IPS DF 6.9 (cell line): ENCODE measurements at regions not wholly inside any gene's neighbourhood (a gene's known extent, or its start where the extent isn't known, plus 50 kb on each side); places are given as distances from the start of the nearest gene placed in this dataset.
A peak's percentile ranks its signal among the peaks of the same experiment; 100 is the strongest.

Source experiments
- DNase-seq: peaks from one replicate; pipeline ENCODE4 v3.0.0-alpha.2; 2013; ENCODE audit warnings: low read depth, low spot score
- H3K27ac ChIP-seq: one replicate; pipeline ENCODE4 v1.5.1; 2013; ENCODE audit warnings: low read length, control low read depth
- H3K27me3 ChIP-seq: 2 replicates; pipeline ENCODE4 v1.6.1; 2013; ENCODE audit warnings: mild to moderate bottlenecking, low read length; ENCODE audit not compliant: control insufficient read depth, insufficient read depth
- H3K36me3 ChIP-seq: 2 replicates; pipeline ENCODE4 v1.6.1; 2013; ENCODE audit warnings: low read length; ENCODE audit not compliant: control insufficient read depth, insufficient read depth
- H3K4me1 ChIP-seq: 2 replicates; pipeline ENCODE4 v1.6.1; 2013; ENCODE audit warnings: low read length; ENCODE audit not compliant: control insufficient read depth, insufficient read depth
- H3K4me3 ChIP-seq: 2 replicates; pipeline ENCODE4 v1.5.1; 2013; ENCODE audit warnings: mild to moderate bottlenecking, low read length
- H3K9me3 ChIP-seq: 2 replicates; pipeline ENCODE4 v1.6.1; 2013; ENCODE audit warnings: low read length, inconsistent platforms; ENCODE audit not compliant: control insufficient read depth, insufficient read depth
- WGBS: extraction: QIAGEN DNeasy Blood & Tissue Kit; methylation state at CpG from one replicate; pipeline ENCODE4 v1.1.7; 2013; ENCODE audit warnings: mixed read lengths, missing lambda C conversion rate; ENCODE audit not compliant: insufficient read length, insufficient coverage; 5-methylcytosine and 5-hydroxymethylcytosine counted together

DNA sequence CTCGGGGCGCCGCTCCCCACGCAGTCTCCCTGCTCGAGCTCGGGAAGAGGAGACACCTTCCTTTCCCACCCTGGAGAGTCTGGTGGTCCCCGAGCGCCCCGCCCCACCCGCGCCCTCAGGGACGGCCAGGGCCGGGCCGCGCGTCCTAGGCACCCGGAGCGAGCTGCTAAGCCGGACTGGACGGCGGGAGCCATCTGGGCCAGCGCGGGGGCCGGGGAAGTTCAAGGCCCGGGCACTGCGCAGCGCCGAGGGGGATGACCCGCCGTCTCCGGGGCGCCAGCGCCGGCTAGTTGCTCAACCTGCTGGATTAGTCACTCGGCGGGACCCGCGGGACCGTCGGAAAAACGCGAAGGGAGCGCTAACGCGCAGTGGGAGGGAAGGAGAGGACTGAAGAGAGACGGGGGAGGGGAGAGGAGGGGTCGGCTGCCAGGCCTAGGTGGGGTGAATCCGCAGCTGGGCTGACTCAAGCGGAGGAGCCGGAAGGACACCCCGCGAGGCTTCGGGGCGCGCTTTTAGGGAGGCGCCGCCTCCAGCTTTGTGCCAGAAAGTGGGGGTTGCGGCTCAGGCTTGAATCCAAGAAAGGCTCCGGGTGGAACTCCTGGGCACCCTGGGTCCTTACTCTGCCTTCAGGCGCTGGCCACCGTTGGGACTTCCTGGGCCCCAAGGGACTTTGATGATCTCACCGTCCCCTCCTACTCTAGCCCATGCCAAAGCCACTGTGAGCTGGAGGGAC lies 75.7 kb upstream of the FOXP4 start:
- no peak for DNase-seq
- Histone ChIP-seq H3K4me3 (peak overlapping the region; percentile 30; the same call in 1 of the 2 replicates), H3K27me3 (peaks cover 23% of the 10 kb centered on the region)

DNA sequence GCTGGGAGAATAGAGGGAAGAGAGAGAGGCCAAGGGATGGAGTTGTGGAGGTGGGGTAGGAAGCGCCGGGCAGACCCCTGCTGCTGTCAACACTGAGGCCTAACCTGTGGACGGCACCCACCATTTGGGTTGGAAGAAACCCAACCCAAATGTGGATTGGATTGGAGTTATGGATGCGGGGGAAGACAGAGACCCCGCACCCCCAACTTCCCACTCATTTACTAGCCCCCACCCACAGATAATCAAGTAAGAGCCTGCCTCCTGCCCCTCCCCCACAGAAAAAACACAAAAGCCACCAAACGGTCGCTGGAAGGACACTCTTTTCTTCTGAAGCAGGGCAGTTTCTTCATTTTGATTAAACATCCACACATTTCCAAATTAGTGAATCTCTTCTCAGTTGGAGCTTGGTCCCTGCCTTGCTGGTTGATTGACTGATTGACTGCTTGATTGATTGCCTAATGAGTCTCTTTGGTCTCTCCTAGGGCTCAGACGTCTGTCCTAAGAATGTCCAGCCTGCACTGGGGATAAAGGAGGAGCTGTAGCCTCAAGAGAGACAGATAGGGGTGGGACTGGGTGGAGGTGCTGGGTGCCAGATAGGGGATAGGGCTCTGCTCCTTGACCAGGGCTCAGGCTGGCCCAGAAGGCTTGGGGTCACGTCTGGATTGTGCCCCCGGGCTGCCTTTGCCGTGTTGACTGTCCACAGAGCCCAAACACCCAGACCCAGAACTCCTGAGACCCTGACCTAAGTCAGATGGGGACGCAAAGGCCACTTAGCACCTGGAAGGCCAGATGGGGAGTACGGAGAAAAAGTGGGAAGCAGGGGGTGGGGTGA lies 74.9 kb upstream of the FOXP4 start:
- Histone ChIP-seq H3K27me3 (peaks cover 26% of the 10 kb centered on the region), H3K27ac (no peak overlapping the region), H3K4me3 (no peak overlapping the region), H3K4me1 (peaks cover 11% of the 10 kb centered on the region), H3K9me3 (no peaks in the 10 kb centered on the region), H3K36me3 (no peaks in the 10 kb centered on the region)
- WGBS: no CpG with 5 or more reads among the region's 13 CpGs
- DNase-seq: no peak

More for the DNA sequence above, 75.7 kb upstream of the FOXP4 start:
- Histone ChIP-seq H3K4me1 (peaks cover 11% of the 10 kb centered on the region), H3K36me3 (no peaks in the 10 kb centered on the region), H3K27ac (no peak overlapping the region), H3K9me3 (no peaks in the 10 kb centered on the region)
- no CpG with 5 or more reads among the region's 62 CpGs for WGBS

DNA sequence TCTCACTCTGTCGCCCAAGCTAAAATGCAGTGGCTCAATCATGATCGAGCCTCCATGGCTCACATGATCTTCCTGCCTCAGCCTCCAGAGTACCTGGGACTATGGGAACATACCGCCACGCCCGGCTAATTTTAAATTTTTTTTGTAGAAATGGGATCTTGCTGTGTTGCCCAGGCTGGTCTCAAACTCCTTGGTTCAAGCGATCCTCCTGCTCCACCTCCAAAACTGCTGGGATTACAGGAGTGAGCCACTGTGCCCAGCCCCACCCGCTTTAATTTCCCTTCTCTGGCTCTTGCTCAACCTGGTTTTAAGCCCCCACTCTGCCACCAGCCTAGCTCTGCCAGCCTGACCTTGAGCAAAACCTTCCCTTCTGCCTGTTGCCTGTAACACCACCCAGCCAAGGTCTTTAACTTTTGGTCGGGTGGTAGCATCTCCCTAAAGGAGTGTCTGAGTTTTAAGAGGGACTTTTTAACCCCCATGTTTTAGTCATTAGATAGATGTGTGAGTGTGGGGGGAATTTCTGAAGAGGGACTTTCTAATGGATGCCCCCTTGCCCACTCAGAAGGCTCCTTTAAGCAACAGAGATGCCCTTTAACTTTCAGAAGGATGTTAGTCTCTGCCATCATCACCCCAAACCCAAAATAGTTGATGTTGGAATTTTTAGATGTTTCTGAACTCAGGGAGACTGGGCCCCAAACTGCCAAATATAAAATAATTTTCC lies 71.8 kb upstream of the FOXP4 start:
- Histone ChIP-seq H3K36me3 (no peaks in the 10 kb centered on the region), H3K4me1 (peaks cover 11% of the 10 kb centered on the region), H3K4me3 (no peak overlapping the region), H3K27me3 (peaks cover 24% of the 10 kb centered on the region), H3K9me3 (no peaks in the 10 kb centered on the region), H3K27ac (no peak overlapping the region)
- WGBS: no CpG with 5 or more reads among the region's 8 CpGs
- no peak for DNase-seq

DNA sequence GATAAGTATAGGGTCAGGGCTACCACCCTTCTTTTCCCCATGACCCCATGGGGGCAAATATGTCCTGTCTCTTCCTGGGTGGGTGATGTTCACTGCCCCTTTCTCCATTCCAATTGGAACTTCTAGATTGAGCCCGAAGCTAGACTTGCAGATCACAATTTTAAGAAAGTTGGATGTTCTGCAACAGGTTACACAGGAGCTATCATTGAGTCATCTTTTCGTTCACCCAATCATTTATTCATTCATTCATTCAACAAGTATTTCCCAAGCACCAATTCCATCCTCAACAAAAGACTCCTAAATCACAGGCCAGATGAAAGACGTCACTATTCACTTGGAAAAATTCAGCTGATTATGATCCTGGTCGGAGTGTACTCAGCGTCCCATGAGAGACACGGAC lies 71.0 kb upstream of the FOXP4 start:
- Histone ChIP-seq H3K9me3 (no peaks in the 10 kb centered on the region), H3K27me3 (peaks cover 19% of the 10 kb centered on the region), H3K36me3 (no peaks in the 10 kb centered on the region), H3K27ac (no peak overlapping the region), H3K4me1 (peaks cover 11% of the 10 kb centered on the region), H3K4me3 (no peak overlapping the region)
- no peak for DNase-seq
- no CpG with 5 or more reads among the region's 6 CpGs for WGBS

DNA sequence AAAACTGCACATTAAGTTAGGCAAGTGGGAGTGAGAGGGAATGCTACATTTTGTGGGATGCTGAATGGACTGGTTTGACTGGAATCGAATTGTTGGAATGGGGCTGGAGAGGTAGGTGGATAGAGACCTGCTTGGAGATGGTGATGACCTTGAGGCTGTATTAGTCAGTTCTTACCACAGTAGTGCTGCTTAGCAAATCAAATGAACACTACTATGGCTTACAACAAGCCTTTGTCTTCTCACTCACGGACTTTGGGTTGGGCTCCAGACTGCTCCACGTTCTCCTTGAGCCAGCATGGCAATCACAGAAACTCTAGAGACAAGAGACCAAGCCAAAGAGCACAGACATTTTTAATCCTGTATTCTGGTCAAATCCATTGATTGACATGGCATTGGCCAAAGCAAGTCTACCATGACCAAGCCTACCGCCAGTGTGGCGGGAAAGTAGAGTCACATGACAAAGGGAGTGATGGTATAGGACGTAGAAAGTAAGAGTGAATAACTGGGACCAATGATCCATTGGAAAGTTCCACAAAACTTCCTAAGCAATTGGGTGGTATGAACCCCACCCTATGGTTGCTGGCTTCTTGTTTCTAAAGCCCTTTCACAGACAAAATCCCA lies 70.3 kb upstream of the FOXP4 start:
- no peak for DNase-seq
- Histone ChIP-seq H3K27ac (no peak overlapping the region), H3K4me1 (peaks cover 11% of the 10 kb centered on the region), H3K9me3 (no peaks in the 10 kb centered on the region), H3K4me3 (no peak overlapping the region), H3K36me3 (no peaks in the 10 kb centered on the region), H3K27me3 (peaks cover 19% of the 10 kb centered on the region)
- WGBS: no CpG with 5 or more reads among the region's 6 CpGs

DNA sequence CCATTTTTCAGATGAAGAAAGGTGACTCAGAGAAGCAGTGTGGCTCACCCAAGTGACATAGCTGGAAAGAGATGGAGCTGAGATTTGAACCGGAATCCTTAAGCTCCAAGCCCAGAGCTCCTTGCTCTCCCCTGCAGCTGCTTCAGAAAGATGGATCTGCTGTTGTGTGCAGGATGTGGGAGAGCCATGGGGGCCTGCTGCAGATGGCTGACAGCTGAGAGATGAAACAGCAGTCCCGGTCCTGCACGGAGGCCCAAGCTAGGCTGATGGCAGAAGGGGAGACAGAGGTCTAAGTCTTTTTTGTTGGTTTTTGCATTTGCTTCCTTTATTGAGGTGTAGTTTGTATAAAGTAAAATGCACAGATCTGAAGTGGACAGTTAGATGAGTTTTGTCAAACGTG lies 69.8 kb upstream of the FOXP4 start:
- no peaks in the 10 kb centered on the region for H3K36me3 ChIP-seq
- H3K4me1 ChIP-seq: peaks cover 7% of the 10 kb centered on the region
- H3K4me3 ChIP-seq: no peak overlapping the region
- DNase-seq: no peak
- no CpG with 5 or more reads among the region's 4 CpGs for WGBS
- H3K9me3 ChIP-seq: no peaks in the 10 kb centered on the region
- peaks cover 13% of the 10 kb centered on the region for H3K27me3 ChIP-seq
- H3K27ac ChIP-seq: no peak overlapping the region

DNA sequence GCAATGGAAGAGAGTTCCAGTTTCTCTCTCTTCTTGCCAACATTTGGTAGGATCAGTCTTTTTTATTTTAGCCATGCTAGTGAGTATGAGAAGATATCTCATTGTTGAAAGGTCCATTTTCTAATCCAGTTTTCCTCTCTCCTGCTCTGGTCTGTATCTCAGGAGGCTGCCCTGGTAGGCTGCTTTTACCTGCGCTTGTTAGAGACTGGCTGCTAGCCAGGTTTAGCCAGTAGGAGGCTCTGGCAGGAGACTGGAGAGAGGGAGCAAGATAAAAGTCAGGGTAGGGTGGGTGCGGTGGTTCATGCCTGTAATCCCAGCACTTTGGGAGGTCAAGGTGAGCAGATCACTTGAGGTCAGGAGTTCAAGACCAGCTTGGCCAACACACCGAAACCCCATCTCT lies 68.6 kb upstream of the FOXP4 start:
- no CpG with 5 or more reads among the region's 3 CpGs for WGBS
- H3K36me3 ChIP-seq: no peaks in the 10 kb centered on the region

DNA sequence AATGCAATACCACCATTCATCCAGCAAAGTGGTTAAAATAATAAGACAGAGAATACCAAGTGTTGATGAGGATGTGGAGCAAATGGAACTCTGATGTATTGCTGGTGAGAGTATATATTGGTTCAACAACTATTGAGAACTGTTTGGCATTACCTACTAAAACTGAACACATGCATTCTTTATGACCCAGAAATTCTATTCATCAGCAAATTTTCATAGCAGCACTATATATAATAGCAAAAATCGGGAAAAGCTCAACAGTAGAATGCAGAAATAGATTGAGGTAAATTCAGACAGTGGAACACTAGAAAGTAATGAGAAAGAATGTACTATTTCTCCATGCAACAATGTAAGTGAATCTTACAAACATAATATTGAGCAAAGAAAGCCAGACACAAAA lies 62.2 kb upstream of the FOXP4 start:
- no peak for DNase-seq
- no peaks in the 10 kb centered on the region for H3K27me3 ChIP-seq
- H3K9me3 ChIP-seq: no peaks in the 10 kb centered on the region
- no peak overlapping the region for H3K27ac ChIP-seq
- H3K4me3 ChIP-seq: no peak overlapping the region
- WGBS: no CpG with 5 or more reads among the region's 1 CpG
- H3K36me3 ChIP-seq: no peaks in the 10 kb centered on the region
- H3K4me1 ChIP-seq: peaks cover 5% of the 10 kb centered on the region

More for the DNA sequence above, 68.6 kb upstream of the FOXP4 start:
- Histone ChIP-seq H3K27ac (no peak overlapping the region), H3K9me3 (no peaks in the 10 kb centered on the region), H3K4me3 (no peak overlapping the region), H3K27me3 (peaks cover 5% of the 10 kb centered on the region), H3K4me1 (peaks cover 4% of the 10 kb centered on the region; the same call in 1 of the 2 replicates)
- DNase-seq: no peak

DNA sequence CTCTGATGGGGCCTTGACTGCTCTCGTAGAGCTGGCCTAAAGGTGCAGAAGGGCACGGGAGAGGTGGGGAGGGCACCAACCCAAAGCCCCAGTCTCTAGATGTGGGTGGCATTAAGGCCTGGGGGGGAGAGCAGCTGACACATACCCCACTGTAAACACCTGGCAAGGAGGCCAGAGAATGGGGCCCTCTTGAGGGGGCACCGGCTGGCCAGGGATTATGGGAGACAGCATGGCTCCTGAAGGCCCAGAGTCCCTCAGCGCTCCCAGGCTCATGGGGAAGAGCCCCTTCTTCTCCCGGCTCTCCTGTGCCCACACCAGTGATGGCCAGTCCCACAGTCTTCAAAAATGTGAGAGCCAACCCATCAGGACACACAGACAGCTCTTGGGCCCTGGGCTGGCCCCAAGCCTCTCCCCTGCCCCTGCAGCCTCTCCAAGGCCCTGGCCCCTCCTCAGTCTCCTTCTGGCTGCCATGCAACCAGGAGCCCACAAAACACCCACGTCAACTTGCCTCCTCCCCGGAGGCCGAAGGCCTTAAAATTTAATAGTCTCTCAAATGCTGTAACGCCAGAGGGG lies 58.2 kb upstream of the FOXP4 start:
- Histone ChIP-seq H3K4me3 (no peak overlapping the region), H3K27me3 (no peaks in the 10 kb centered on the region; the same call in 1 of the 2 replicates), H3K27ac (no peak overlapping the region), H3K4me1 (peaks cover 13% of the 10 kb centered on the region), H3K9me3 (no peaks in the 10 kb centered on the region), H3K36me3 (no peaks in the 10 kb centered on the region)
- no peak for DNase-seq
- no CpG with 5 or more reads among the region's 9 CpGs for WGBS
